MM.1S (cell line): ENCODE measurements at regions not wholly inside any gene's neighbourhood (a gene's known extent, or its start where the extent isn't known, plus 50 kb on each side); places are given as distances from the start of the nearest gene placed in this dataset.

Experiments
- EZH2 ChIP-seq: fragments of 300-600 bp; sonication (generic); optimal IDR thresholded peaks from 2 replicates; pipeline ENCODE3; 2017; ENCODE audit warnings: low read depth, mild to moderate bottlenecking, antibody characterized with exemption, low read length, mixed read lengths
- EZH2phosphoT487 ChIP-seq: fragments of 300-600 bp; sonication (generic); IDR thresholded peaks from 2 replicates; pipeline ENCODE4 v1.6.1; 2018; ENCODE audit warnings: antibody characterized with exemption, low read length
- TF ChIP-seq, protein P1 (sequence below): fragments of 300-600 bp; sonication (generic); IDR thresholded peaks from 2 replicates; pipeline ENCODE4 v1.5.1; 2016; ENCODE audit warnings: antibody characterized with exemption, low read length, mixed read lengths

DNA sequence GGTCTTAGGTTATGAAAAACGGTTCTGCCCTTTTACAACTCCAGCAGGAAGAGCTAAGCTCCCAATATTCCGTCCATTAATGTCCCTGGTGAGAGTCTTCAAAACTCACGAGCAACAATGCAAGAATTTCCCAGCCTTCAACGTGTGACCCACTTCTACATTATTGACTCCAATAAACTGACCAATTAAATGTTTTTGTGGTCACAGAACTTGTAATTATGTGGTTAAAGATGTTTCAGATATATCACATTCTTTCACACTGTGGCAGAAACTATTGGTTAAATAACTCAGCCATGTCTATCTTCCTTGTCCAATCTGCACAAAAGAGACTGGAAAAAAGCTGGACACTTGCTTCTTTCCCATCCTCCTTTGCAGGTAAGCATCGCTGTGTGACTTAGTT, 286.6 kb upstream of the ADAMTS9 start:
- TF ChIP-seq EZH2phosphoT487, result no peak
- TF ChIP-seq, protein P1, sequence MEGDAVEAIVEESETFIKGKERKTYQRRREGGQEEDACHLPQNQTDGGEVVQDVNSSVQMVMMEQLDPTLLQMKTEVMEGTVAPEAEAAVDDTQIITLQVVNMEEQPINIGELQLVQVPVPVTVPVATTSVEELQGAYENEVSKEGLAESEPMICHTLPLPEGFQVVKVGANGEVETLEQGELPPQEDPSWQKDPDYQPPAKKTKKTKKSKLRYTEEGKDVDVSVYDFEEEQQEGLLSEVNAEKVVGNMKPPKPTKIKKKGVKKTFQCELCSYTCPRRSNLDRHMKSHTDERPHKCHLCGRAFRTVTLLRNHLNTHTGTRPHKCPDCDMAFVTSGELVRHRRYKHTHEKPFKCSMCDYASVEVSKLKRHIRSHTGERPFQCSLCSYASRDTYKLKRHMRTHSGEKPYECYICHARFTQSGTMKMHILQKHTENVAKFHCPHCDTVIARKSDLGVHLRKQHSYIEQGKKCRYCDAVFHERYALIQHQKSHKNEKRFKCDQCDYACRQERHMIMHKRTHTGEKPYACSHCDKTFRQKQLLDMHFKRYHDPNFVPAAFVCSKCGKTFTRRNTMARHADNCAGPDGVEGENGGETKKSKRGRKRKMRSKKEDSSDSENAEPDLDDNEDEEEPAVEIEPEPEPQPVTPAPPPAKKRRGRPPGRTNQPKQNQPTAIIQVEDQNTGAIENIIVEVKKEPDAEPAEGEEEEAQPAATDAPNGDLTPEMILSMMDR, result no peak
- no peak for TF ChIP-seq EZH2
